NCI-H187 (cell line): ENCODE measurements at regions not wholly inside any gene's neighbourhood (a gene's known extent, or its start where the extent isn't known, plus 50 kb on each side); places are given as distances from the start of the nearest gene placed in this dataset.
A peak's percentile ranks its signal among the peaks of the same experiment; 100 is the strongest.
"Not testable (repeated sequence)": the region's sequence is repeated elsewhere in the genome, so short reads cannot be mapped to it uniquely, and the experiment has no call there.

Source experiments
- DNase-seq, 2 experiments: peaks; one replicate each; lab custom pipeline; 2025; lab: John Stamatoyannopoulos, UW

DNA sequence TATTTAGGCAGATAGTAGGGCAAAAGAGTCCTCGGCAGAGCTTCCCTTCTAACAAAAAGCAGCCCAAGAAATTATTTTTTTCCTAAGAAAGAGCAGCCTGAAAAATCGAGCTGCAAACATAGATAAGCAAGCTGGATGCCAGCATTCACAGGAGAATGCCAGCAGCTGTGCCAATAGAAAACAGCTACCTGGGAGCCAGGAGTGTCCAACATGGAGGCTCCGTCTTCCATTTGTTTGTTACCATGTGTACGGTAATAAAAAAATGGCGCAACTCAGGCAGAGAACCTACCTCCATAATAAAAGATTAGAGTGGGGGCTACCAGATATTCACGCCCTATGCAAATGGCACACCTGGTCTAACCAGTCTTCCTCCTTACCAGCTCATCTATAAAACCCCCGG, 77.6 kb upstream of the IPO5 start:
- no peak for DNase-seq

GRCh38 chr13:97878431-97879375, 74.8 kb upstream of the IPO5 start:
- DNase-seq: peak; percentile 81 to 83

DNA sequence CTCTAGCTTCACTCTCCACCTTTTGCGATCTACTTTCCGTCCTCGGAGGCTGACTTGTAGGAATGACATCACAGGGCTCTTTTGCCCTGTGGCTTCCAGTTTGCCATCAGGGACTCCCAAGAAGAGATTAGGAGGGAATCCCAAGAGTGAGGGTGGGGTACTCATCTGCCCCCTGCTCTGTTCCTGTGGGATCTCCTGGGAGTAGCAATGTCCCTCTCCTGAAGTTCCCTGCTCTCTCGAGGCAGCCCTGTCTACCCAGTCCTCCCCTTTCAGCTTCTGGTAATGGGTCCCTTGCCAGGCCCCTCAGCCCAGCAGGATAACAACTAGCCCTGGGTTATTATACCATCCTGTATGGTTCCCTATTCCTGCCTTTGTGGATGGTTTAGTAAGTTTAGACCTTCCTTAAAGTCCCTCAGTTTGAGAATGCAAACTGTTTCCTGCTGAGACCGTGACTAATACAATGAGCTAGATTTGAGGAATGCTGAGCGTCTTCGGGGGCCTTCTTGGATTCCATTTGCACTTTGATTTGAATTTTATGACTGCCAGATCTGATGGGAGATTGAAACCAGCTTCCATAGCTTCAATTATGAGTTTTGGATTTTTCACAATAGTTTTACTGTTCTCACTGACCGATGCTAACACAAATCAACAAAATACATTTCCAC, 73.7 kb upstream of the IPO5 start:
- no peak for DNase-seq

DNA sequence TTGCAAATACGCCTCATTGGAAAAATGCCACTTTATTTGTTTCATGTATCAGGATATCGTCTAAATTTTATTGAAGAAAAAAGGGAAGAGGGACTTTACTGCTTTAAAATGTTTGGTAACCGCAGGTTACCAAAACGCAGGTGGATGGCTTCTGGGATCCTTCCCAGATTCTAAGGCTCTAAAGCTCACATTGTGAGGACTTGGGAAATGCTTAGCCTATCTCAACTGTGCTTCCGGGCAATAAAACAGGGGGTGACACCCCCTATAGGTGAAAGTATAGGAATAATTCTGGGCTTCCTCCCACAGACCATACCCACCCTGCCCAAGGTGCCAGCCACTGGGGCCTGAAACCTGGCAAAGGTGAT, 73.2 kb upstream of the IPO5 start:
- DNase-seq: no peak

DNA sequence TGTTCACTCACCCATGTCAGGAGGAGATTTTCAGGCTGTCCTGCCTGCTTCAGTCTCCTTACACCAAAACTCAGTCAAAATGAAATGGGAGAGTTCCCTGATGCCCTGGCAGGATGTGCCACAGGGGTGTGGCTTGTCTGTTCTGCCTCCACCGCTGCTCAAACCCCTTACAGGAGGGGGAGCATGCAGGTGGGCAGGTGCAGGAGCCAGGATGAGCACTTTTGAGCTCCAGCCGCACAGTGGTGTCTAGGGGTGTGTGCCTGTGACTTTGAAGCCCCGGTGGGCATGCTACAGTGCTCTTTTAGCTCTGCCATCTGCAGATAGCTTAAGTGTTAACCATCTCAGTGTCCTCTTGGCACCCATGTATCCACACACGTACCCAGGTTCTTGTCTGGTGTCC, 71.9 kb upstream of the IPO5 start:
- no peak for DNase-seq

DNA sequence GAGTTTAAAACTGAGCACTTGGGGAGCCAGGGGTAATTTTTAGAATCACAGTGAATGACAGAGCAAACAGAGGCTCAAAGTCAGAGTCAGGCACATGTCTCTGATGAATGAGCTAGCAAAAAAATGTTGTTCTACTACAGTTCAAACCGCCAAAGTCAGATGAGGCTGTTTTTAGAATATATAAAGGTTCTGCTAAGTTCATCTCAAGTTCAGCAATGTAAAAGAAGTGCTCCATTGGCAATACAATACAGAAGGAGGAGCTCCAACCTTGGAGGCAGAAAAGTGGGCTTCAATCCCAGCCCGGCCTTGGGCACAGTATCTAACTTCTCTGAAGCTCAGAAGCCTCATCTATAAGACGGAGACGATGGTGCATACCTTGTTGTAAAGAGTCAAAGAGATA, 70.1 kb upstream of the IPO5 start:
- DNase-seq: no peak

- no peak for DNase-seq
Measured at GRCh38 chr13:97884707-97885468, 68.6 kb upstream of the IPO5 start.

DNA sequence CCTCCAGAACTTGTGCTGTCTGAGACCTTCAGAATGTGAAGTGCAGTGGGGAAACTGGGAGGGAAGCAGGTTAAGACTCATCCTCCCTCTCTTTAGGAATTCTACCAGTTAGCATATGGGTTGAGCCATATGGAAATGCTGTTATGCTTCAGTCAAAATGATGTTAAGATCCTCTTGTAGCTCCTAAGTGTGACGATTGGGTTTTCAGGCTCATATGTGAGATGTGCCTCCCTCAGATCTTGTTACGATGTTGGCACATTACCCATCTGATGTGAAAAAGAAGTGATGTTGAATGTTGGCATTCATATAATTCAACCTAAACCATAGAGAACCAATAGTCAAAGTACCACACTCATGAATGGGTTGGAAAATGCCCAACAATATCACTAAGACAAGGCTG, 67.8 kb upstream of the IPO5 start:
- no peak for DNase-seq

- no peak for DNase-seq
Measured at GRCh38 chr13:97889803-97890202, 63.7 kb upstream of the IPO5 start.

DNA sequence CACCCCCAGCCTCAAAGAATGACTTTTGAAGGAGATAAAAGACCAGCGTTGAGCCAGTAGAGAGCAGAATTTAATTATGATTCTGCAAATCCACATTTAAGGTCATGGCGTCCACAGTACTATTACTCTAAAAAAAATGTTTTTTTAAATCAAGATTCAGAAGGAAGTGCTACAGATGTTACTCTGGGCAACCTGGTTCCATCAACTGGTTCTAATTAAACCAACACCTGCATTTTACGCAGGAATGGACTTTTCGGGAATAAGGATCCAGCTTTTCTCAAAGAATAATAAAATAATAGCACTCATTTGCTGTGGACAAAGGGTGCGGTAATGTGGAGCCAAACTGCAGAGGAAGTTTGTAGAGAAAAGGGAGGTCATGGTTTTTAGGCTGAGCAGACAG, 62.9 kb upstream of the IPO5 start:
- DNase-seq: no peak

DNA sequence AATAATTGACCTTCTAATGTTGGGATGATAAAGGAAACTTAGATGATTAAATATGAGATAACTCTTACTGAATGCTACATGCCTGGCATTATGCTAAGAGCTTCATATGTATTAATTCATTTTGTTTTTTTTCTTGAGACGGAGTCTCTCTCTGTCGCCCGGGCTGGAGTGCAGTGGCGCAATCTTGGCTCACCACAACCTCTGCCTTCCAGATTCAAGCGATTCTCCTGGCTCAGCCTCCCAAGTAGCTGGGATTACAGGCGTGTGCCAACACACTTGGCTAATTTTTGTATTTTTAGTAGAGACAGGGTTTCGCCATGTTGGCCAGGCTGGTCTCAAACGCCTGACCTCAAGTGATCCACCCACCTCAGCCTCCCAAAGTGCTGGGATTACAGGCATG, 61.5 kb upstream of the IPO5 start:
- not testable (repeated sequence) for DNase-seq

DNA sequence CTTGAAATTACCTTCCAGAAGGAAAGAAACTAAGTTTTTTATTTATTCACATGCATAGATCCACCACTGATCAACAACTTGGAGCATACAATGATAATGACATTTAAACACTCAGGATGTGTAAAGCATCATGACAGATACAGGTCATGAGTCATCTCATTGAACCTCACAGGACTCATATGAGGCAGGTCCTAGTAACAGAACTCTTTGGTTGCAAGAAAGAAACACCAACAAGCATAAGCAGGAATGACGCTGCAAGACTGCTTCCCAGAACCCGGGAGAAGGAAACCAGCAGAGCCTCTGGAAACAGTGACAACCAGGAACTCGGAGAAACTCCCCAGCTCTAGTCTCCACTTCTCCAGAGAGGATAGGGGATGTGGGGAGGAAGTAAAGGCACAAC, 60.8 kb upstream of the IPO5 start:
- no peak for DNase-seq

DNA sequence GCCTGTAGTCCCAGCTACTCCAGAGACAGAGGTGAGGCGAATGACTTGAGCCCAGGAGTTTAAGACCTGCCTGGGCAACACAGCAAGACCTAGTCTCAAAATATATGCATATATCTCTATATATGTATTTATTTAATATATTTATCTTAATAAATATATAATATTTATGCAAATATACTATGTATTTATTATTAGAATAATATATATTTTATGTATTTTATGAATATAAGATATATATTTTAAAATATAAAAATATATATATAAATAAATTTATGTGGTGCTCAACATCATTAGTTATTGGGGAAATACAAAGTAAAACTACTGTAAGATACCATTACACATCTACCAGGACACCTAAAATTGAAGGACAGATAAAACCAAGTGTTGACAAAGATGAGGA, 58.1 kb upstream of the IPO5 start:
- DNase-seq: no peak

DNA sequence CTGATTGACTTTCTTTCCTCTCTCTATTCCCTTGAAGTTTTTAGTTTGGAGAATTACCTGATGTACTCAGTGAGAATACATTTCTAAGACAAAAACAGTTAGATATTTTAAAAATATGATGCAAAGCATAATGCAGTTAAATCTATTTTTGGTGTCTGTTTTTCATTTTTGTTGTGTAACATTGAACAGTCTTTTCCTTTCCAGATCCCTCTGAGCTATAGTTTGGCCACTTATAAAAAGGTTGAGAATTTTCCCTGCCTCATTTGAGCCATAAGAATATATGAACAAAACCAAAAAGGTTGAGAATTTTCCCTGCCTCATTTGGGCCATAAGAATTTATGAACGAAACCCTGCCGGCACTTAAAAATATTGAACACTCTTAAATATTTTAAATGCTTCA, 57.0 kb upstream of the IPO5 start:
- no peak for DNase-seq

GRCh38 chr13:97901716-97902115, 51.8 kb upstream of the IPO5 start:
- no peak for DNase-seq
